ENCODE measurements at regions not wholly inside any gene's neighbourhood (a gene's known extent, or its start where the extent isn't known, plus 50 kb on each side); places are given as distances from the start of the nearest gene placed in this dataset.

- no peak for DNase-seq (ENCODE audit: low spot score)
These were observed 292.3 kb downstream of the ZNF621 start for GRCh38 chr3:40817017-40817416.

- no peak for DNase-seq (ENCODE audit: low spot score)
These were observed 296.6 kb downstream of the ZNF621 start for GRCh38 chr3:40821315-40821714.

GRCh38 chr3:40827226-40827625 lies 302.5 kb downstream of the ZNF621 start:
- DNase-seq (ENCODE audit: low spot score), result no peak

GRCh38 chr3:40827942-40828688 lies 303.4 kb downstream of the ZNF621 start:
- no peak for DNase-seq (ENCODE audit: low spot score)

GRCh38 chr3:40828741-40829415 lies 304.1 kb downstream of the ZNF621 start:
- no peak for DNase-seq (ENCODE audit: low spot score)

- DNase-seq (ENCODE audit: low spot score), result no peak
These were observed 305.1 kb downstream of the ZNF621 start for GRCh38 chr3:40829876-40830275.

GRCh38 chr3:40837300-40837699 lies 312.5 kb downstream of the ZNF621 start:
- no peak for DNase-seq (ENCODE audit: low spot score)

GRCh38 chr3:40841131-40841530 lies 316.4 kb downstream of the ZNF621 start:
- DNase-seq (ENCODE audit: low spot score), result no peak

GRCh38 chr3:40841570-40842109 lies 316.9 kb downstream of the ZNF621 start:
- no peak for DNase-seq (ENCODE audit: low spot score)

GRCh38 chr3:40842714-40843113 lies 318.0 kb downstream of the ZNF621 start:
- no peak for DNase-seq (ENCODE audit: low spot score)

- no peak for DNase-seq (ENCODE audit: low spot score)
These were observed 318.5 kb downstream of the ZNF621 start for GRCh38 chr3:40843208-40843624.

GRCh38 chr3:40843851-40844548 lies 319.2 kb downstream of the ZNF621 start:
- no peak for DNase-seq (ENCODE audit: low spot score)

GRCh38 chr3:40844896-40845295 lies 320.1 kb downstream of the ZNF621 start:
- no peak for DNase-seq (ENCODE audit: low spot score)

- DNase-seq (ENCODE audit: low spot score), result no peak
These were observed 320.7 kb downstream of the ZNF621 start for GRCh38 chr3:40845447-40845846.

GRCh38 chr3:40845916-40846315 lies 321.2 kb downstream of the ZNF621 start:
- no peak for DNase-seq (ENCODE audit: low spot score)

- DNase-seq (ENCODE audit: low spot score), result no peak
These were observed 321.7 kb downstream of the ZNF621 start for GRCh38 chr3:40846451-40846850.

- DNase-seq (ENCODE audit: low spot score), result no peak
These were observed 322.8 kb downstream of the ZNF621 start for GRCh38 chr3:40847551-40847992.

- no peak for DNase-seq (ENCODE audit: low spot score)
These were observed 323.7 kb downstream of the ZNF621 start for GRCh38 chr3:40848421-40848820.

- DNase-seq (ENCODE audit: low spot score), result no peak
These were observed 326.1 kb downstream of the ZNF621 start for GRCh38 chr3:40850861-40851260.

GRCh38 chr3:40851836-40852235 lies 327.1 kb downstream of the ZNF621 start:
- DNase-seq (ENCODE audit: low spot score), result no peak

- no peak for DNase-seq (ENCODE audit: low spot score)
These were observed 328.0 kb downstream of the ZNF621 start for GRCh38 chr3:40852712-40853111.

- no peak for DNase-seq (ENCODE audit: low spot score)
These were observed 328.7 kb downstream of the ZNF621 start for GRCh38 chr3:40853474-40853873.

- no peak for DNase-seq (ENCODE audit: low spot score)
These were observed 331.1 kb downstream of the ZNF621 start for GRCh38 chr3:40855871-40856270.

Data from CD4-positive, alpha-beta T cell treated with Interleukin-6 at 100 ng/mL for 8 hours (primary cell).